HG03066 (cell line): ENCODE measurements at regions not wholly inside any gene's neighbourhood (a gene's known extent, or its start where the extent isn't known, plus 50 kb on each side); places are given as distances from the start of the nearest gene placed in this dataset.
"Not testable (repeated sequence)": the region's sequence is repeated elsewhere in the genome, so short reads cannot be mapped to it uniquely, and the experiment has no call there.

Experiments
- ATAC-seq: cut with Tn5 transposase; IDR thresholded peaks from one replicate; pipeline ENCODE4 v1.9.1; 2021; ENCODE audit warnings: low read depth; ENCODE audit not compliant: unreplicated experiment

DNA sequence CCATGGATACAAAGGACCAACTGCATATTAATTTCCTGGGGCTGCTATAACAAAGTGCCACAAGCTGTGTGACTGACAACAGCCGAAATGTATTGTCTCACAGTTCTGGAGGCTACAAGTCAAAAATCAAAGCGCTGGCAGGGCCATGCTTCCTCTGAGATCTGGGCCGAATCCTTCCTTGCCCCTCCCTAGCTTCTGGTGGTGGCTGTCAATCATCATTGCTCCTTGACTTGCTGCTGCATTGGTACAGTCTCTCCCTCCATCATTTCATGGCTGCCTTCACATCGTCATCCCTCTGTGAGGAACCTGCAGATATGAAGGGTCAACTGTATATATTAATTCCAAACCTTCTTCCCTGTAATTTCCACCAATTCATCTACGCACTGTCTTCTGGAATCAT, 118.3 kb downstream of the EXOC5 start:
- no peak for ATAC-seq

DNA sequence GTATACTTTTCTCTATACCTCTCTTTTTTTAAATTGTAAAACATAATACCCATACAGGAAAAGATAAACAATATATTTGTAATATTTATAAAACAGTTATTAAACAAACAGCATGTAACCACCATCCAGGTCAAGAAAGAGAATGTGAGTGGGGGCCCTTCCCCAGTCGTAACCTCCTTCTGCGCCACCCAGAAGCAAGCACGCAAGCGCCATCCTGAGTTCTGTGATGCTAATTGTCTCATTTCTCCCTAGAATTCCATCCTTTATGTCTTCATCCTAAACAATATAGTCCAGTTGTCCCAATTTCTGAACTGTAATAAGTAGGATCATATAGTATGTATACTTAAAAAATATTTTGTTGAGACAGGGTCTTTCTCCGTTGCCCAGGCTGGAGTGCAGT, 129.5 kb downstream of the EXOC5 start:
- ATAC-seq: no peak

GRCh38 chr14:57136669-57137328, 131.9 kb downstream of the EXOC5 start:
- no peak for ATAC-seq

- ATAC-seq: not testable (repeated sequence)
Measured at GRCh38 chr14:57127809-57128208, 140.9 kb downstream of the EXOC5 start.

DNA sequence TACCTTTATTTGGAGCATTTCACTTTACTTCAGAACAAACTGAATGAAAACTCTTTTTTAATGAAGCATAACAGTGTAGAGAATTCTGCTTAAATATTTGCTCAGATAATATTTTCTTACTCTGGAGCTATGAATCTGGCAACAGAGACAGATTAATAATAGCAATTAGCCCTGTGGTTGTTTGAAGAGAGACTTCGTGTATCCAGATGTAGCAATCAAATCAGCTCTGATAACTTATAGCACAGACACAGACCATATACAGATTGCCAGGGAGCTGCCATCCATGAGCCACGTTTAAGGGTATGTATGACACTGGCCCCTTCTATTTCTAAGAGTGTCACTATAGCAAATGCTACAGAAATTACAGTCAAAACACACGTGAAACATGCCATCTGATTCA, 146.6 kb downstream of the EXOC5 start:
- ATAC-seq: no peak

GRCh38 chr14:57112072-57112807, 156.5 kb downstream of the EXOC5 start:
- not testable (repeated sequence) for ATAC-seq

- not testable (repeated sequence) for ATAC-seq
Measured at GRCh38 chr14:57110411-57110810, 158.3 kb downstream of the EXOC5 start.

DNA sequence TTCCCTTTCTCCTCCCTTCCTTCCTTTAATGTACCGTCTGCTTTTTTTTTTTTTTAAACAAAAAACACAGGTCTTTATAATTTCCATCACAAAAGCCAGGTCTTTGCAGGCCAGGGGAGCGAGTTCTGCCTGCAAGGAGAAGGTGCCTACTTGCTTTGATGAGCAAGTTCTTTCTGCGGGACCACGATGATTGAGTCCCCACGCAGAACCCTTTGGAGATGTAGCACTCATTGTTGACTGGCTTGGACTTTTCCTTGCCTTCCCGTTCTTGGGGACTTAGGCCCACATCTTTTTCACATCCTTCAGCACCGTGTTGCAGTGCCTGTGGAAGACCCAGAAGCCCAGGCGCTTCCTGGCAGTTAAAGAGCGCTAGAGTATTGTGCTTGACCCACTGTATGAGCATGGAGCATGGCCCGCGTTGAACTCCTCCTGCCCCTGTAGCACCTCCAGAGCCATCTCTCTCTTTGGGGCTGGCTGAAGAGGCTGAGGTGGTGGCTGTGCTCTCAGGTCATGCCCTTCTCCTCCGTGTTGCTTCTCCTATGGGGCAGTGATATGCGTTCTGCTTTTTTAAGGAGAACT, 177.6 kb downstream of the EXOC5 start:
- ATAC-seq: no peak

- no peak for ATAC-seq
Measured at GRCh38 chr14:57089901-57090300, 178.8 kb downstream of the EXOC5 start.

GRCh38 chr14:57087841-57088240, 180.9 kb downstream of the EXOC5 start:
- ATAC-seq: no peak

- ATAC-seq: no peak
Measured at GRCh38 chr14:57086271-57087162, 182.2 kb downstream of the EXOC5 start.

DNA sequence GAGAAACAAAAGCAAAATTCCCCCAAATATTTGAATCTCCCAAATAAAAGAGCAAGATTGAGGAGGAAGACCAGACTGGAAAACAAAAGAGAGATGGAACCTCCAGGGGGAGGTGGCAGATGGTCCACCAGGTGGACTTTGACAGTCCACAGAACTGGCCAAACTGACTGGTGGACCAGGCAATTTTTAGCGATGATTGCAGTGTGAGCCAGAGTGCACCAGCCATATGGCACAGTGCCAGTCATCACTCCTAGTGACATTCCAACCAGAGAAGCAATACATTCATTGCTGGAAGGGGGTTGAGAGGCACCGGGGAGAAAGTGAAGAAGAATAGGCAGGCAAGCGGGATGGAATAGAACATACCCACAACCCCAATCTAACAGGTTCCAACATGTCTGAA, 182.9 kb downstream of the EXOC5 start:
- no peak for ATAC-seq

GRCh38 chr14:57085043-57085442, 183.7 kb downstream of the EXOC5 start:
- no peak for ATAC-seq

DNA sequence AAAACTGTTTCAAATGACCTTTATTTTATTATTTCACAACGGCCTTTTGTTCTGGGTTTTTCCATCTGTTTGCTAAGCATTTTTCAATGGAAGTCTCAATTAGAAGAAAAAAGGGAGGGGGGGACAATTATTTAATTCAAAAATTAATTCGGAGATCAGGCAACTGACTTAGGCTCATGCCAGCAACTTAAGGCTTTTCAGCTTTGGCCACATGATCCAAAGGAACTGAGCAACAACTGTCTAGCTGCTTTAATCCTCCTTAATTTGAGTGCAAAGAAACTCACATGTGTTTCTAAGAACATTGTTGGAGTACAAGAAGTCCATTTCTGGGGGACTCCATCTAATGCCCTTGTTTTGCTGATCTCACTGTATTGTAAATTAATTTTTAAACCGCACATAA, 188.0 kb downstream of the EXOC5 start:
- no peak for ATAC-seq

- ATAC-seq: no peak
Measured at GRCh38 chr14:57078054-57078453, 190.7 kb downstream of the EXOC5 start.

DNA sequence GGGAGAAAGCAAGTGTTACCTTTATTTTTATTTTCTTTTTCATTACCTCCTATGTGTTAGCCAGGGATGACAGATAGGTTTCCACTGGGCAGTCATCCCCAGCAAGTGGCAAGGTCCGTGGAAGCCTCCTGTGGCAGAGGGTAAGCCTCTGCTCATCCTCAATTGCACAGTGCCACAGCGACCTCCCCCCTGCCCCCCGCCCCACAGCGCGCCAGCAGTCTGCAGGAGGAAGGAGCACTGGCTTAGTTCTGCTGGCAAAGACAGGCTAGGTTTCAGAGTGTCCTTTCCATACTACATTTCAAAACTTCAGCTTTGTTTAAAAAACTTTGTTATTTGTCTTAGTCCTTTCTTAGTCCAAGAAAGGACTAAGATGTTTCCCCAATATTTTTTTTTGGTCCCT, 194.7 kb downstream of the EXOC5 start:
- no peak for ATAC-seq

GRCh38 chr14:57071639-57072038, 197.1 kb downstream of the EXOC5 start:
- no peak for ATAC-seq

DNA sequence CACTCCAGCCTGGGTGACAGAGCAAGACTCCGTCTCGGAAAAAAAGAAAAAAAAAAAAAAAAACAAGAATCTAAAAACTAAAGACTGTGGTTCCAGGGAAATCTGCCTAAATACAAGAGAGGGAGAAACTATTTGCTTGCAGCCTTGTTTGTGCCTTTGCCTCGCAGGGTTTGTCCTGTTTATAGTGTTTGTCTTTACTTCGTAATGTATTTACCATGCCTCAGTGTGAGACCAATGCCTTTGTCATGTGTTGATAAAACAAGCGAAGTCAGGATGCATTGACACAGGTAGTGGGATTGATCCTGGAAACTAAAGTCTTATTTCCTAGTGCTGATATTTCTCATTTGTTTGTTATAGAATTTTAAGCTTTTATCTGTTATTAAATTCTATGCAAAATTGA, 199.0 kb downstream of the EXOC5 start:
- ATAC-seq: no peak

GRCh38 chr14:57068511-57068910, 200.2 kb downstream of the EXOC5 start:
- ATAC-seq: no peak

DNA sequence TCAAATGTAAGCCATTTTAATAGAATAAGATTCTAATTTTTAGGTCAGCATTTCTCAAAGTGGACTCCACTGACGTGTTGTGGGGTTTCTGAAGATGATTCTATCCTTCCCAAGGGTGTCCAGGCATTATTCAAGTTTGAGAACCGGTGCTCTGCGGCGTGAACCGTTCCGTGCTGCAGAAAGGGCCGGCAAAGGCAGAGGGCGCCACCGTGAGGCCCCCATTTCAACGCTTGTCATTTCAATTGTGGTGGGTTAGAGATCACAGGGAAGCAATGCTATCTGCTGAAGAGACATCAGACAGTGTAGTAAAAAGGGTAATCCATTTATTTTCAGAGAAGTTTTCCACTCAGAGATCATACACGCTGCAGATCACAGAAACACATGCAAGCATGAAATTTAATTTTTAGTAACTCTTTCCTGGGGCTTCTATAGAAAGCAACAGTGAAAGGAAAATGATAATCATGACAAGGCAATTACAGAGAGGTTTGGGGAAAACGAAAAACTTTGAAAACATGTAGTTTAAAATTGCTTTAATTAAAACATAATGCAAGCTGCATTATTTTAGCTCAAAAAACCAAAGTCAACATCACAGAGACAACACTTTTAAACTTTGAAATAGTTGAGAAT, 201.7 kb downstream of the EXOC5 start:
- no peak for ATAC-seq

DNA sequence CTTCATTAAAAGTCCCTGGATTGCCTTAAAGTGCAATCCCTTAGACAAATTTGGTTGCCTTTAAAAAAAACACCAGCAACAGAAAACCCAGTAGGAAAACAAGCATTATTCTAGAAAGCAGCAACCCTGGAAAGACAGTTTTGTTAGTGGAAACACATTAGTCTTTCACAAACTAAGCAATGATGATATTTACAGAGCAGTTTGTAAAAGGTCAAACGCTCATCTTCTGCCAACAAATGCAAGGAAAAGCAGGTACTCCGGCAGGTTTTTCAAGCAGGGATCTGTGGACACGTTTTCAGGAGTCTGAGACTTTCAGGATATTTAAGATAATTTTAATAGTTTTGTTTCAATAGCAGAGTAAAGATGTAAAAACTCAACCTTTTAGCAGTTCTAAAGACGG, 202.2 kb downstream of the EXOC5 start:
- ATAC-seq: no peak
